ENCODE measurements at regions not wholly inside any gene's neighbourhood (a gene's known extent, or its start where the extent isn't known, plus 50 kb on each side); places are given as distances from the start of the nearest gene placed in this dataset.

GRCh38 chr3:161800985-161801559, 304.5 kb downstream of the OTOL1 start:
- TF ChIP-seq, protein P1, sequence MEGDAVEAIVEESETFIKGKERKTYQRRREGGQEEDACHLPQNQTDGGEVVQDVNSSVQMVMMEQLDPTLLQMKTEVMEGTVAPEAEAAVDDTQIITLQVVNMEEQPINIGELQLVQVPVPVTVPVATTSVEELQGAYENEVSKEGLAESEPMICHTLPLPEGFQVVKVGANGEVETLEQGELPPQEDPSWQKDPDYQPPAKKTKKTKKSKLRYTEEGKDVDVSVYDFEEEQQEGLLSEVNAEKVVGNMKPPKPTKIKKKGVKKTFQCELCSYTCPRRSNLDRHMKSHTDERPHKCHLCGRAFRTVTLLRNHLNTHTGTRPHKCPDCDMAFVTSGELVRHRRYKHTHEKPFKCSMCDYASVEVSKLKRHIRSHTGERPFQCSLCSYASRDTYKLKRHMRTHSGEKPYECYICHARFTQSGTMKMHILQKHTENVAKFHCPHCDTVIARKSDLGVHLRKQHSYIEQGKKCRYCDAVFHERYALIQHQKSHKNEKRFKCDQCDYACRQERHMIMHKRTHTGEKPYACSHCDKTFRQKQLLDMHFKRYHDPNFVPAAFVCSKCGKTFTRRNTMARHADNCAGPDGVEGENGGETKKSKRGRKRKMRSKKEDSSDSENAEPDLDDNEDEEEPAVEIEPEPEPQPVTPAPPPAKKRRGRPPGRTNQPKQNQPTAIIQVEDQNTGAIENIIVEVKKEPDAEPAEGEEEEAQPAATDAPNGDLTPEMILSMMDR (IDR thresholded peaks at IDR 0.05; ENCODE audit: insufficient read depth, low read length), result no peak
- H3K4me3 ChIP-seq (ENCODE audit: low read depth, low read length), result no peak overlapping the region
- DNase-seq (ENCODE audit: low read depth), result no peak

- H3K4me3 ChIP-seq (ENCODE audit: low read depth, low read length), result no peak overlapping the region
- DNase-seq (ENCODE audit: low read depth), result no peak
- TF ChIP-seq, protein P1 (IDR thresholded peaks at IDR 0.05; ENCODE audit: insufficient read depth, low read length), result no peak
Observed at GRCh38 chr3:161818106-161818505, 321.5 kb downstream of the OTOL1 start.

- H3K4me3 ChIP-seq (ENCODE audit: low read depth, low read length), result no peak overlapping the region
- TF ChIP-seq, protein P1 (IDR thresholded peaks at IDR 0.05; ENCODE audit: insufficient read depth, low read length), result no peak
- DNase-seq (ENCODE audit: low read depth), result no peak
Observed at GRCh38 chr3:161821591-161821990, 325.0 kb downstream of the OTOL1 start.

DNA sequence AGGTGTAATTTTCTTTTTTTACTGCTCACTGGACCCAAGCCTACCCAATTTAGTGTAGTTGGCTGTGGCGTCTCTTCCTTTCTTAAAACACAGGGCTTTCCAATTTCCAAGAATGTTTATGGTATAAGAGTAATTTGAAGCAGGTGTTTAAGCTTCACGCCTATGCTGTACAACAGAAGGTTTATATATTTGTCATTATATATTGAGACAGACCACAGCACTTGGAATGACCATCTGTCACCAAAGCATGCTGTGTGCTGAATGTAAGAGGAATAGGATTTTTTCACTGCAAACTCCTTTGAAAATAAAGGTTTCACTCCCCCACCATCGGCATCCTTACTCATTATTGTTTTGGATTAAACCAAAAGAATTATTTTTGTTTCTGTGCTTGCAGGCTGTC, 325.7 kb downstream of the OTOL1 start:
- no peak for DNase-seq (ENCODE audit: low read depth)
- TF ChIP-seq, protein P1 (IDR thresholded peaks at IDR 0.05; ENCODE audit: insufficient read depth, low read length), result no peak
- no peak overlapping the region for H3K4me3 ChIP-seq (ENCODE audit: low read depth, low read length)

GRCh38 chr3:161823910-161824309, 327.3 kb downstream of the OTOL1 start:
- H3K4me3 ChIP-seq (ENCODE audit: low read depth, low read length), result no peak overlapping the region
- TF ChIP-seq, protein P1 (IDR thresholded peaks at IDR 0.05; ENCODE audit: insufficient read depth, low read length), result no peak
- no peak for DNase-seq (ENCODE audit: low read depth)

DNA sequence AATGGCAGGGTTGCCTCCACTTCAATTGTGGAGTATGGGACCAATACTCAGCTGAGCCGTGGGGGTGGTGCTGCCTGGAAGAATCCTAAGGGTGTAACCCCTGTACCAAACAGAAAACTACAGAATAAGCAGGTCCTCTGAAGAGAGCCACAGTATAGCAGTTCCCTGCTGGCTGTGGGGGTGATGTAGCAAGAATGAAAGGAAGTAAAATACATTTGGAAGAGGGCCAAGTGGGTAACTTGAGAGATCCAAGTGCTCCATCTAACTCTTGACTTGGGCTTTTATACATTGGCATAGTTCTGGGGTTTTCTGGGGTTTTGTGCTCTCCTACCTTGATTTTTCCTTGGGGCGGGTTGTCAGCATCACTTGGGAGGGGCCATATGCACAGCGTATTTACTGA, 341.4 kb downstream of the OTOL1 start:
- H3K4me3 ChIP-seq (ENCODE audit: low read depth, low read length), result no peak overlapping the region
- DNase-seq (ENCODE audit: low read depth), result no peak
- TF ChIP-seq, protein P1 (IDR thresholded peaks at IDR 0.05; ENCODE audit: insufficient read depth, low read length), result no peak

GRCh38 chr3:161848376-161848775, 351.8 kb downstream of the OTOL1 start:
- TF ChIP-seq, protein P1 (IDR thresholded peaks at IDR 0.05; ENCODE audit: insufficient read depth, low read length), result no peak
- DNase-seq (ENCODE audit: low read depth), result peak; percentile 15
- no peak overlapping the region for H3K4me3 ChIP-seq (ENCODE audit: low read depth, low read length)

Measured in fibroblast of the aortic adventitia (primary cell).